ENCODE measurements at regions not wholly inside any gene's neighbourhood (a gene's known extent, or its start where the extent isn't known, plus 50 kb on each side); places are given as distances from the start of the nearest gene placed in this dataset.

DNA sequence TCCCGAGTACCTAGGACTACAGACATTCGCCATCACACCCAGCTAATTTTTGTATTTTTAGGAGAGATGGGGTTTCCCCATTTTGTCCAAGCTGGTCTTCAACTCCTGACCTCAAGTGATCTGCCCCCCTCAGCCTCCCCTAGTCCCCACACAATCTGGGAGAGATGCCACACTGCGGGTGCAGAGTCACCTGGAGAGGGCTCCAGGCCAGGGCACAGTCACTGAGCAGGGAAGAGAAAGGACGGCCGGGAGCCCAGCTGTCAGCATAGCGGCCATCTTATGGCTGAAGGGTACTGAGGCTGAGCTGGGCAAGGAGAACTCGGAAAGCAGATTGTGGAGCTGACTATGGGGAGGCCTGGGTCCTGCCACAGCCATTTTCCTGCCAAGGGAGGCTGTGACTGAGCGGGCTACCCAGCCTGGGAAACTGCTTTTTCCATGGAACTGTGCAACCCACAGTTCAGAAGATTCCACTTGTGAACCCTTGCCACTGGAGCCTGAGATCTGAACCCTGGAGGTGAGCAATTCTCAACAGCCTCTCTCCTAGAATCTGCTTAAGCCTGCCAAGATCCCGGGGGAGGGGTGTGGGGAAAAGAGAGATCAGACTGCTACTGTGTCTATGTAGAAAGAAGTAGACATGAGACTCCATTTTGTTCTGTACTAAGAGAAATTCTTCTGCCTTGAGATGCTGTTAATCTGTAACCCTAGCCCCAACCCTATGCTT, 109.2 kb downstream of the ZNF486 start:
- Histone ChIP-seq H3K9me1 (ENCODE audit: insufficient read depth, low read length) (no peaks in the 10 kb centered on the region), H3K36me3 (ENCODE audit: control insufficient read depth, insufficient read depth, low read length) (no peaks in the 10 kb centered on the region), H4K20me1 (ENCODE audit: insufficient read depth, low read length) (no peaks in the 10 kb centered on the region), H3K23ac (ENCODE audit: low read depth, low read length) (no peak overlapping the region), H2AK5ac (ENCODE audit: low read depth, low read length) (no peak overlapping the region), H3K4me3 (ENCODE audit: insufficient read depth, low read depth, low read length) (no peak overlapping the region), H3K27ac (ENCODE audit: insufficient read depth, low read length) (no peak overlapping the region), H3K18ac (ENCODE audit: low read depth, low read length) (no peak overlapping the region), H4K8ac (ENCODE audit: low read depth in 2 of 2, low read length in 2 of 2) (no peak overlapping the region), H2BK20ac (ENCODE audit: low read depth, low read length) (no peak overlapping the region), H2BK120ac (ENCODE audit: low read depth, low read length) (no peak overlapping the region), H3K4ac (ENCODE audit: low read depth, low read length) (no peak overlapping the region), H3K79me1 (ENCODE audit: low read depth in 1 of 2, low read length in 2 of 2) (no peaks in the 10 kb centered on the region), H3K14ac (replicated peaks; ENCODE audit: low read depth, low read length) (no peak overlapping the region), H3K56ac (ENCODE audit: extremely low read depth, insufficient read depth, low read length) (no peak overlapping the region), H2BK15ac (ENCODE audit: low read depth, low read length) (no peak overlapping the region), H3K9me3 (ENCODE audit: control insufficient read depth, insufficient read depth, low read length) (peaks cover 12% of the 10 kb centered on the region), H2AK9ac (replicated peaks; ENCODE audit: low read depth, low read length, poor library complexity) (no peak overlapping the region), H4K5ac (ENCODE audit: low read depth, low read length) (no peak overlapping the region), H3K9ac (ENCODE audit: low read depth, low read length) (no peak overlapping the region), H3K27me3 (ENCODE audit: control insufficient read depth, insufficient read depth, low read length) (no peaks in the 10 kb centered on the region), H2BK5ac (ENCODE audit: low read depth, low read length, poor library complexity, severe bottlenecking) (no peak overlapping the region), H3K4me1 (ENCODE audit: control insufficient read depth, insufficient read depth, low read length) (no peaks in the 10 kb centered on the region), H4K91ac (ENCODE audit: insufficient read depth, low read depth, low read length) (no peak overlapping the region), H3K4me2 (ENCODE audit: low read depth, low read length) (no peak overlapping the region), H2AFZ (replicated peaks; ENCODE audit: low read length, poor library complexity) (no peak overlapping the region)
- no peak for DNase-seq
- CTCF ChIA-PET = no interaction called here
- ATAC-seq (ENCODE audit: low read depth) = no peak
- in situ Hi-C loops (cut with MboI; ENCODE audit: low sequenced_read_pairs) = no loop called here
- intact Hi-C loops (cut with micrococcal nuclease) = no loop called here
- no peak for TF ChIP-seq POLR2A (IDR thresholded peaks at IDR 0.05; ENCODE audit: low read depth, low read length)
- TF ChIP-seq SMC3 (IDR thresholded peaks at IDR 0.05; ENCODE audit: low read depth, low read length) = no peak
- TF ChIP-seq, protein P1, sequence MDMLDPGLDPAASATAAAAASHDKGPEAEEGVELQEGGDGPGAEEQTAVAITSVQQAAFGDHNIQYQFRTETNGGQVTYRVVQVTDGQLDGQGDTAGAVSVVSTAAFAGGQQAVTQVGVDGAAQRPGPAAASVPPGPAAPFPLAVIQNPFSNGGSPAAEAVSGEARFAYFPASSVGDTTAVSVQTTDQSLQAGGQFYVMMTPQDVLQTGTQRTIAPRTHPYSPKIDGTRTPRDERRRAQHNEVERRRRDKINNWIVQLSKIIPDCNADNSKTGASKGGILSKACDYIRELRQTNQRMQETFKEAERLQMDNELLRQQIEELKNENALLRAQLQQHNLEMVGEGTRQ (IDR thresholded peaks at IDR 0.05; ENCODE audit: low read depth, low read length) = no peak
- TF ChIP-seq, protein P2, sequence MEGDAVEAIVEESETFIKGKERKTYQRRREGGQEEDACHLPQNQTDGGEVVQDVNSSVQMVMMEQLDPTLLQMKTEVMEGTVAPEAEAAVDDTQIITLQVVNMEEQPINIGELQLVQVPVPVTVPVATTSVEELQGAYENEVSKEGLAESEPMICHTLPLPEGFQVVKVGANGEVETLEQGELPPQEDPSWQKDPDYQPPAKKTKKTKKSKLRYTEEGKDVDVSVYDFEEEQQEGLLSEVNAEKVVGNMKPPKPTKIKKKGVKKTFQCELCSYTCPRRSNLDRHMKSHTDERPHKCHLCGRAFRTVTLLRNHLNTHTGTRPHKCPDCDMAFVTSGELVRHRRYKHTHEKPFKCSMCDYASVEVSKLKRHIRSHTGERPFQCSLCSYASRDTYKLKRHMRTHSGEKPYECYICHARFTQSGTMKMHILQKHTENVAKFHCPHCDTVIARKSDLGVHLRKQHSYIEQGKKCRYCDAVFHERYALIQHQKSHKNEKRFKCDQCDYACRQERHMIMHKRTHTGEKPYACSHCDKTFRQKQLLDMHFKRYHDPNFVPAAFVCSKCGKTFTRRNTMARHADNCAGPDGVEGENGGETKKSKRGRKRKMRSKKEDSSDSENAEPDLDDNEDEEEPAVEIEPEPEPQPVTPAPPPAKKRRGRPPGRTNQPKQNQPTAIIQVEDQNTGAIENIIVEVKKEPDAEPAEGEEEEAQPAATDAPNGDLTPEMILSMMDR (conservative IDR thresholded peaks at IDR 0.05; ENCODE audit: low read depth, low read length) = no peak
- TF ChIP-seq MAFK (IDR thresholded peaks at IDR 0.05; ENCODE audit: low read depth, low read length) = no peak
- no TSS peak for BruUV-seq (replicated peaks)
- dilution Hi-C loops (cut with HindIII; ENCODE audit: low sequenced_read_pairs, unreplicated experiment) = no loop called here
- no CpG with 5 or more reads among the region's 9 CpGs for WGBS, 2 experiments (ENCODE audit: extremely low coverage in 2 of 2, insufficient read length in 1 of 2)
- POLR2A ChIA-PET (ENCODE audit: unreplicated experiment) = no interaction called here
